IMR-90 (cell line): ENCODE measurements at regions not wholly inside any gene's neighbourhood (a gene's known extent, or its start where the extent isn't known, plus 50 kb on each side); places are given as distances from the start of the nearest gene placed in this dataset.

Experiments
- ATAC-seq: fragments of 200-7000 bp; cut with Tn5 transposase; 2 replicates; pipeline ENCODE4 v1.9.1; 2020; ENCODE audit warnings: low read depth, mild to moderate bottlenecking, moderate library complexity
- BruUV-seq: library from RNA; stranded (reverse); fragments of 400-500 nt; replicated peaks from 2 replicates; lab custom pipeline; 2021; lab: Mats Ljungman, UMichigan
- CTCF ChIA-PET: fragments of 300-600 bp; formaldehyde crosslinking; extraction: SDS; loops from one replicate; lab custom pipeline; 2021; ENCODE audit warnings: antibody characterized with exemption; lab: Yijun Ruan, JAX
- POLR2A ChIA-PET: fragments of 300-600 bp; sonication (Branson Sonifier 250); formaldehyde crosslinking; loops from one replicate; lab custom pipeline; 2022; ENCODE audit warnings: antibody characterized with exemption; ENCODE audit not compliant: unreplicated experiment; lab: Charles Lee
- DNase-seq: peaks from one replicate; pipeline ENCODE4 v3.0.0; 2013
- H2AFZ ChIP-seq: replicated peaks from 2 replicates; pipeline ENCODE3; 2013; ENCODE audit warnings: low read length, mild to moderate bottlenecking; ENCODE audit not compliant: poor library complexity
- H2AK5ac ChIP-seq: 2 replicates; pipeline ENCODE4 v1.6.1; 2013; ENCODE audit warnings: low read depth, low read length, inconsistent platforms
- H2AK9ac ChIP-seq: replicated peaks from 2 replicates; pipeline ENCODE3; 2013; ENCODE audit warnings: mild to moderate bottlenecking, low read depth, low read length, moderate library complexity; ENCODE audit not compliant: poor library complexity
- H2BK120ac ChIP-seq: 2 replicates; pipeline ENCODE4 v1.6.1; 2013; ENCODE audit warnings: low read depth, low read length, inconsistent platforms
- H2BK15ac ChIP-seq: 3 replicates; pipeline ENCODE4 v1.6.1; 2013; ENCODE audit warnings: low read depth, low read length, inconsistent platforms
- H2BK20ac ChIP-seq: 2 replicates; pipeline ENCODE4 v1.6.1; 2013; ENCODE audit warnings: low read depth, mild to moderate bottlenecking, inconsistent platforms, low read length, moderate library complexity
- H2BK5ac ChIP-seq: 2 replicates; pipeline ENCODE4 v1.6.1; 2013; ENCODE audit warnings: mild to moderate bottlenecking, low read depth, low read length, inconsistent platforms; ENCODE audit not compliant: poor library complexity, severe bottlenecking
- H3K14ac ChIP-seq: replicated peaks from 2 replicates; pipeline ENCODE4 v1.6.1; 2013; ENCODE audit warnings: low read depth, low read length, inconsistent platforms
- H3K18ac ChIP-seq: 2 replicates; pipeline ENCODE4 v1.6.1; 2013; ENCODE audit warnings: low read depth, low read length, control low read depth
- H3K23ac ChIP-seq: 2 replicates; pipeline ENCODE4 v1.6.1; 2013; ENCODE audit warnings: low read depth, low read length, inconsistent platforms
- H3K27ac ChIP-seq: 2 replicates; pipeline ENCODE4 v1.5.1; 2013; ENCODE audit warnings: mild to moderate bottlenecking, control low read depth, low read length; ENCODE audit not compliant: insufficient read depth
- H3K27me3 ChIP-seq: 2 replicates; pipeline ENCODE4 v1.6.1; 2013; ENCODE audit warnings: low read length; ENCODE audit not compliant: control insufficient read depth, insufficient read depth
- H3K36me3 ChIP-seq: 2 replicates; pipeline ENCODE4 v1.6.1; 2013; ENCODE audit warnings: low read length, mixed read lengths; ENCODE audit not compliant: control insufficient read depth, insufficient read depth
- H3K4ac ChIP-seq: 2 replicates; pipeline ENCODE4 v1.6.1; 2013; ENCODE audit warnings: low read depth, low read length, inconsistent platforms
- H3K4me1 ChIP-seq: 2 replicates; pipeline ENCODE4 v1.6.1; 2013; ENCODE audit warnings: low read length, mixed read lengths; ENCODE audit not compliant: control insufficient read depth, insufficient read depth
- H3K4me2 ChIP-seq: 2 replicates; pipeline ENCODE4 v1.6.1; 2013; ENCODE audit warnings: low read depth, mild to moderate bottlenecking, control low read depth, low read length, moderate library complexity
- H3K4me3 ChIP-seq: 2 replicates; pipeline ENCODE4 v1.5.1; 2013; ENCODE audit warnings: low read depth, mild to moderate bottlenecking, control low read depth, low read length, moderate library complexity; ENCODE audit not compliant: insufficient read depth
- H3K56ac ChIP-seq: 2 replicates; pipeline ENCODE4 v1.6.1; 2013; ENCODE audit warnings: low read length, inconsistent platforms; ENCODE audit not compliant: insufficient read depth; ENCODE audit errors: extremely low read depth
- H3K79me1 ChIP-seq, 2 experiments: 2 replicates each; pipeline ENCODE4 v1.6.1; 2013; ENCODE audit warnings: low read length in 2 of 2, inconsistent platforms in 1 of 2, low read depth in 1 of 2
- H3K9ac ChIP-seq: 2 replicates; pipeline ENCODE4 v1.6.1; 2013; ENCODE audit warnings: low read depth, low read length, control low read depth
- H3K9me1 ChIP-seq: 2 replicates; pipeline ENCODE4 v1.6.1; 2013; ENCODE audit warnings: low read length, inconsistent platforms; ENCODE audit not compliant: insufficient read depth
- H3K9me3 ChIP-seq: 2 replicates; pipeline ENCODE4 v1.6.1; 2013; ENCODE audit warnings: low read length; ENCODE audit not compliant: control insufficient read depth, insufficient read depth
- H4K20me1 ChIP-seq: 2 replicates; pipeline ENCODE4 v1.6.1; 2013; ENCODE audit warnings: low read length, inconsistent platforms; ENCODE audit not compliant: insufficient read depth
- H4K5ac ChIP-seq: 2 replicates; pipeline ENCODE4 v1.6.1; 2013; ENCODE audit warnings: mild to moderate bottlenecking, low read depth, low read length, control low read depth
- H4K8ac ChIP-seq, 2 experiments: 2 replicates each; pipeline ENCODE4 v1.6.1; 2013; ENCODE audit warnings: low read depth in 2 of 2, low read length in 2 of 2, control low read depth in 1 of 2, inconsistent platforms in 1 of 2
- H4K91ac ChIP-seq: 2 replicates; pipeline ENCODE4 v1.6.1; 2013; ENCODE audit warnings: low read depth, low read length, inconsistent platforms; ENCODE audit not compliant: insufficient read depth
- BHLHE40 ChIP-seq: fragments of 150-350 bp; IDR thresholded peaks from 2 replicates; pipeline ENCODE4 v1.6.1; 2016; ENCODE audit warnings: mild to moderate bottlenecking, low read depth, low read length
- CEBPB ChIP-seq: IDR thresholded peaks from 2 replicates; pipeline ENCODE4 v1.6.1; 2012; ENCODE audit warnings: low read depth, low read length, improper control_type of control experiment
- CHD1 ChIP-seq: IDR thresholded peaks from 2 replicates; pipeline ENCODE4 v1.6.1; 2012; ENCODE audit warnings: low read depth, low read length, improper control_type of control experiment
- MAFK ChIP-seq: IDR thresholded peaks from 2 replicates; pipeline ENCODE4 v1.6.1; 2012; ENCODE audit warnings: low read depth, low read length, improper control_type of control experiment
- MXI1 ChIP-seq: IDR thresholded peaks from 2 replicates; pipeline ENCODE4 v1.6.1; 2012; ENCODE audit warnings: low read depth, mild to moderate bottlenecking, low read length, moderate library complexity, borderline replicate concordance
- NFE2L2 ChIP-seq: fragments of 150-350 bp; IDR thresholded peaks from 2 replicates; pipeline ENCODE4 v1.6.1; 2016; ENCODE audit warnings: low read depth, mild to moderate bottlenecking, low read length
- POLR2A ChIP-seq: IDR thresholded peaks from 2 replicates; pipeline ENCODE4 v1.6.1; 2012; ENCODE audit warnings: mild to moderate bottlenecking, low read depth, low read length
- RFX5 ChIP-seq: IDR thresholded peaks from 2 replicates; pipeline ENCODE4 v1.8.0; 2012; ENCODE audit warnings: low read depth, mild to moderate bottlenecking, low read length, moderate library complexity
- SMC3 ChIP-seq: fragments of 150-350 bp; IDR thresholded peaks from 2 replicates; pipeline ENCODE4 v1.6.1; 2016; ENCODE audit warnings: low read depth, mild to moderate bottlenecking, antibody characterized with exemption, low read length, moderate library complexity
- WGBS, 2 experiments: methylation state at CpG; one replicate each; pipeline versions ENCODE4 v1.1.5 to v1.1.7; 2013; ENCODE audit warnings: missing lambda C conversion rate in 2 of 2; ENCODE audit not compliant: insufficient read length in 1 of 2; ENCODE audit errors: extremely low coverage in 2 of 2; 5-methylcytosine and 5-hydroxymethylcytosine counted together
- dilution Hi-C: fragments of 300-500 bp; cut with HindIII; formaldehyde crosslinking; loops from one replicate; pipeline ENCODE4 v1.14.3; 2018; ENCODE audit warnings: low sequenced_read_pairs; ENCODE audit not compliant: unreplicated experiment
- in situ Hi-C: fragments of 300-500 bp; cut with MboI; formaldehyde crosslinking; loops from 3 replicates; pipeline ENCODE4 v1.14.3; 2019; ENCODE audit warnings: low sequenced_read_pairs, inconsistent platforms, mixed read lengths
- intact Hi-C: fragments of 100-400 bp; cut with micrococcal nuclease; formaldehyde crosslinking; loops from 2 replicates; pipeline ENCODE4 v1.10.0; 2022
- TF ChIP-seq, protein P1 (sequence below): fragments of 150-350 bp; IDR thresholded peaks from 2 replicates; pipeline ENCODE4 v1.6.1; 2016; ENCODE audit warnings: low read depth, mild to moderate bottlenecking, low read length, moderate library complexity, borderline replicate concordance
- TF ChIP-seq, protein P2 (sequence below): fragments of 150-350 bp; IDR thresholded peaks from 2 replicates; pipeline ENCODE4 v1.6.1; 2017; ENCODE audit warnings: mild to moderate bottlenecking, antibody characterized with exemption, low read length, low read depth
- TF ChIP-seq, protein P3 (sequence below): conservative IDR thresholded peaks from 2 replicates; pipeline ENCODE4 v1.5.1; 2012; ENCODE audit warnings: mild to moderate bottlenecking, low read depth, low read length, improper control_type of control experiment

- ATAC-seq: no peak
- WGBS, 2 experiments: no CpG with 5 or more reads among the region's 5 CpGs
- H3K9me3 ChIP-seq: no peaks in the 10 kb centered on the region
- H3K4ac ChIP-seq: no peak overlapping the region
- H3K79me1 ChIP-seq: no peaks in the 10 kb centered on the region
- no peak for DNase-seq
- no peak overlapping the region for H2BK15ac ChIP-seq
- no peak overlapping the region for H4K5ac ChIP-seq
- TF ChIP-seq POLR2A: no peak
- TF ChIP-seq MXI1: no peak
- TF ChIP-seq, protein P1, sequence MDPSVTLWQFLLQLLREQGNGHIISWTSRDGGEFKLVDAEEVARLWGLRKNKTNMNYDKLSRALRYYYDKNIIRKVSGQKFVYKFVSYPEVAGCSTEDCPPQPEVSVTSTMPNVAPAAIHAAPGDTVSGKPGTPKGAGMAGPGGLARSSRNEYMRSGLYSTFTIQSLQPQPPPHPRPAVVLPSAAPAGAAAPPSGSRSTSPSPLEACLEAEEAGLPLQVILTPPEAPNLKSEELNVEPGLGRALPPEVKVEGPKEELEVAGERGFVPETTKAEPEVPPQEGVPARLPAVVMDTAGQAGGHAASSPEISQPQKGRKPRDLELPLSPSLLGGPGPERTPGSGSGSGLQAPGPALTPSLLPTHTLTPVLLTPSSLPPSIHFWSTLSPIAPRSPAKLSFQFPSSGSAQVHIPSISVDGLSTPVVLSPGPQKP: no peak
- no peak for TF ChIP-seq MAFK
- TF ChIP-seq SMC3: no peak
- no peak for TF ChIP-seq CHD1
- TF ChIP-seq BHLHE40: no peak
- TF ChIP-seq, protein P2, sequence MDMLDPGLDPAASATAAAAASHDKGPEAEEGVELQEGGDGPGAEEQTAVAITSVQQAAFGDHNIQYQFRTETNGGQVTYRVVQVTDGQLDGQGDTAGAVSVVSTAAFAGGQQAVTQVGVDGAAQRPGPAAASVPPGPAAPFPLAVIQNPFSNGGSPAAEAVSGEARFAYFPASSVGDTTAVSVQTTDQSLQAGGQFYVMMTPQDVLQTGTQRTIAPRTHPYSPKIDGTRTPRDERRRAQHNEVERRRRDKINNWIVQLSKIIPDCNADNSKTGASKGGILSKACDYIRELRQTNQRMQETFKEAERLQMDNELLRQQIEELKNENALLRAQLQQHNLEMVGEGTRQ: no peak
- no peak for TF ChIP-seq RFX5
- no peak for TF ChIP-seq NFE2L2
- TF ChIP-seq, protein P3, sequence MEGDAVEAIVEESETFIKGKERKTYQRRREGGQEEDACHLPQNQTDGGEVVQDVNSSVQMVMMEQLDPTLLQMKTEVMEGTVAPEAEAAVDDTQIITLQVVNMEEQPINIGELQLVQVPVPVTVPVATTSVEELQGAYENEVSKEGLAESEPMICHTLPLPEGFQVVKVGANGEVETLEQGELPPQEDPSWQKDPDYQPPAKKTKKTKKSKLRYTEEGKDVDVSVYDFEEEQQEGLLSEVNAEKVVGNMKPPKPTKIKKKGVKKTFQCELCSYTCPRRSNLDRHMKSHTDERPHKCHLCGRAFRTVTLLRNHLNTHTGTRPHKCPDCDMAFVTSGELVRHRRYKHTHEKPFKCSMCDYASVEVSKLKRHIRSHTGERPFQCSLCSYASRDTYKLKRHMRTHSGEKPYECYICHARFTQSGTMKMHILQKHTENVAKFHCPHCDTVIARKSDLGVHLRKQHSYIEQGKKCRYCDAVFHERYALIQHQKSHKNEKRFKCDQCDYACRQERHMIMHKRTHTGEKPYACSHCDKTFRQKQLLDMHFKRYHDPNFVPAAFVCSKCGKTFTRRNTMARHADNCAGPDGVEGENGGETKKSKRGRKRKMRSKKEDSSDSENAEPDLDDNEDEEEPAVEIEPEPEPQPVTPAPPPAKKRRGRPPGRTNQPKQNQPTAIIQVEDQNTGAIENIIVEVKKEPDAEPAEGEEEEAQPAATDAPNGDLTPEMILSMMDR: no peak
- TF ChIP-seq CEBPB: no peak
- no peak overlapping the region for H3K14ac ChIP-seq
- ChIA-PET POLR2A (no interaction called here), CTCF (no interaction called here)
- in situ Hi-C loops (loop anchor here (10.0 kb wide), 2 partner anchors 480 to 870 kb away; no protein-coding TSS in a partner anchor), dilution Hi-C loops (no loop called here), intact Hi-C loops (loop anchor here (5.0 kb wide), 3 partner anchors 683 to 1168 kb away; no protein-coding TSS in a partner anchor)
- no peak overlapping the region for H3K27ac ChIP-seq
- H4K91ac ChIP-seq: no peak overlapping the region
- H4K8ac ChIP-seq: no peak overlapping the region
- no peak overlapping the region for H2BK5ac ChIP-seq
- H3K18ac ChIP-seq: no peak overlapping the region
- no peak overlapping the region for H3K23ac ChIP-seq
- no peaks in the 10 kb centered on the region for H3K9me1 ChIP-seq
- H4K20me1 ChIP-seq: no peaks in the 10 kb centered on the region
- H3K27me3 ChIP-seq: no peaks in the 10 kb centered on the region; the same call in 1 of the 2 replicates
- no peak overlapping the region for H3K4me2 ChIP-seq
- no peak overlapping the region for H2BK20ac ChIP-seq
- H3K36me3 ChIP-seq: no peaks in the 10 kb centered on the region
- no peak overlapping the region for H2AK9ac ChIP-seq
- H2AFZ ChIP-seq: no peak overlapping the region
- no peak overlapping the region for H3K4me3 ChIP-seq
- no peak overlapping the region for H3K56ac ChIP-seq
- no TSS peak for BruUV-seq
- H3K9ac ChIP-seq: no peak overlapping the region
- no peak overlapping the region for H2AK5ac ChIP-seq
- H2BK120ac ChIP-seq: no peak overlapping the region
- H3K4me1 ChIP-seq: no peaks in the 10 kb centered on the region
Measured at GRCh38 chr1:60974524-60975372, 107.6 kb upstream of the NFIA start.
